LNCaP clone FGC (cell line): ENCODE measurements at regions not wholly inside any gene's neighbourhood (a gene's known extent, or its start where the extent isn't known, plus 50 kb on each side); places are given as distances from the start of the nearest gene placed in this dataset.

Source experiments
- DNase-seq: peaks from one replicate; pipeline ENCODE4 v3.0.0-alpha.2; 2011; ENCODE audit warnings: low read depth
- H3K4me3 ChIP-seq: 2 replicates; pipeline ENCODE4 v1.5.1; 2011; ENCODE audit warnings: mild to moderate bottlenecking, low read depth, low read length, control low read depth
- TF ChIP-seq, protein P1 (sequence below): IDR thresholded peaks from 2 replicates; pipeline ENCODE4 v1.5.1; 2012; ENCODE audit warnings: mild to moderate bottlenecking; ENCODE audit not compliant: control insufficient read depth, insufficient read depth; ENCODE audit errors: extremely low read depth

- TF ChIP-seq, protein P1, sequence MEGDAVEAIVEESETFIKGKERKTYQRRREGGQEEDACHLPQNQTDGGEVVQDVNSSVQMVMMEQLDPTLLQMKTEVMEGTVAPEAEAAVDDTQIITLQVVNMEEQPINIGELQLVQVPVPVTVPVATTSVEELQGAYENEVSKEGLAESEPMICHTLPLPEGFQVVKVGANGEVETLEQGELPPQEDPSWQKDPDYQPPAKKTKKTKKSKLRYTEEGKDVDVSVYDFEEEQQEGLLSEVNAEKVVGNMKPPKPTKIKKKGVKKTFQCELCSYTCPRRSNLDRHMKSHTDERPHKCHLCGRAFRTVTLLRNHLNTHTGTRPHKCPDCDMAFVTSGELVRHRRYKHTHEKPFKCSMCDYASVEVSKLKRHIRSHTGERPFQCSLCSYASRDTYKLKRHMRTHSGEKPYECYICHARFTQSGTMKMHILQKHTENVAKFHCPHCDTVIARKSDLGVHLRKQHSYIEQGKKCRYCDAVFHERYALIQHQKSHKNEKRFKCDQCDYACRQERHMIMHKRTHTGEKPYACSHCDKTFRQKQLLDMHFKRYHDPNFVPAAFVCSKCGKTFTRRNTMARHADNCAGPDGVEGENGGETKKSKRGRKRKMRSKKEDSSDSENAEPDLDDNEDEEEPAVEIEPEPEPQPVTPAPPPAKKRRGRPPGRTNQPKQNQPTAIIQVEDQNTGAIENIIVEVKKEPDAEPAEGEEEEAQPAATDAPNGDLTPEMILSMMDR: no peak
- DNase-seq: no peak
Observed at GRCh38 chr5:8814105-8814504, 731.8 kb downstream of the SEMA5A start.

DNA sequence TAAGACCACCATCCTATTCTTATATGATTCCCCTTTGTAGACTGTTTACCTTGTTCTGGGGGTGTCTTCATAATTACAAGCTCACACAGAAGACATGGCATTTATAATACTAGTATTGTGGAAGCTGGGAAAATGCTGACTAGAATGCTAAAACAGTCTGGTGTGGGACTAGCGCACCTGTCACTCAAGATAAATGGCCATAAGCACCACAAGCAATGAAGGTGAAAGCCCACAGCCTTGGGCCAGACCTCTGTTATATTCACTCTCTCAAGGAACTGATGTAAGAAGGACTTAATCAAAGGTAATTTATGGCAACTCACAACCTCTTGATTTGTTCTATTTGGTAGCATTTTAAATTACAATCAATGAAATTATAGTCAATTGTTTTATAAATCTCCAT, 721.5 kb downstream of the SEMA5A start:
- TF ChIP-seq, protein P1: no peak

More at GRCh38 chr5:8814105-8814504, 731.8 kb downstream of the SEMA5A start:
- no peak overlapping the region for H3K4me3 ChIP-seq

DNA sequence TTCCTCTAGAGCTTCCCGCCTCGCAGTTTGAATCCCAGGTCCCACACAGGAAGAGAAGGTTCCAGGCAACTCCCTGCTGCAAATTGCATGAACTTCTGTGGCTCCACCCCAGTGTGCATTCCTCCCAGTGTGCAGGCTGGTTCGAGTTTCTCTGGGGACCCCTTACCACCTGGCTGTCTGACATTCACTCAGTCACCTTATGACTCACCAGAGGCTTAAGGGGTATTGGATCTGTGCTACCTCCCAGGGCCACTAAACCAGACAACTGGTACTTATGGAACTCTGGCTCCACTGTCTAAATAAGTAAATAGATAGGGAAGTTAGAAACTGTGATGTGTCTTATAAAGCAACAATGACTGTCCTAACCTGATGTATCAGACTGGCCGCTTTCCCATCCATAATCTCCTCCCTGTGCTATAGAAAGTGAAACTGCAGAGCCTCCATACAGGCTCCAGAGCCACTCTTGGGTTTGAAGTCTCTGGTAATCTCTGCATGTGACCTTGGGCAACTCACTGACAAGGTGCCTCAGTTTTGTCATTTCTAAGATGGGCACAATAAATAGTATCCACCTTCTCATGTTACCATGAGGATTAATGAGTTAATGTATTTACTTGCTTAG, 720.6 kb downstream of the SEMA5A start:
- H3K4me3 ChIP-seq: no peak overlapping the region
- TF ChIP-seq, protein P1: no peak
- no peak for DNase-seq

More for the DNA sequence above, 721.5 kb downstream of the SEMA5A start:
- H3K4me3 ChIP-seq: no peak overlapping the region
- no peak for DNase-seq

DNA sequence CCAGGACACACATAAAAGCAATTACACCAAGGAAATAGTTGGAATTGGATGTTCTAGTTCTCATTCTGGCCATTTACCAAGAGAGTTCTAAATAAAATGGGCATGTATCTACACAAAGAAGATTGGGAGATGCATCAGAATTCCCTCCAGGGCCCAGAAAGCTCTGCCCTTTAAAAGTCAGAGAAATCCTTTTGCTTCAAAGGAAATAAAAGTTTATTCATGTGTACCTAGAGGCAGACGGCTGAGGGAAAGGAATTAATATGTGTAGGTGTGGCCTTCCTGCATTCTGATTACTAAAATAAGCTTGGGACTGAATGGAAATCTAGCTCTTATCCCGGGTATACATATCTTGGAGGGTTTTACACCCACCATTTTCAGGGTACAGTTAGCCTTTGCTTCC, 719.4 kb downstream of the SEMA5A start:
- H3K4me3 ChIP-seq: no peak overlapping the region
- TF ChIP-seq, protein P1: no peak
- no peak for DNase-seq

GRCh38 chr5:8827696-8828095, 718.2 kb downstream of the SEMA5A start:
- no peak overlapping the region for H3K4me3 ChIP-seq
- TF ChIP-seq, protein P1: no peak
- DNase-seq: no peak

DNA sequence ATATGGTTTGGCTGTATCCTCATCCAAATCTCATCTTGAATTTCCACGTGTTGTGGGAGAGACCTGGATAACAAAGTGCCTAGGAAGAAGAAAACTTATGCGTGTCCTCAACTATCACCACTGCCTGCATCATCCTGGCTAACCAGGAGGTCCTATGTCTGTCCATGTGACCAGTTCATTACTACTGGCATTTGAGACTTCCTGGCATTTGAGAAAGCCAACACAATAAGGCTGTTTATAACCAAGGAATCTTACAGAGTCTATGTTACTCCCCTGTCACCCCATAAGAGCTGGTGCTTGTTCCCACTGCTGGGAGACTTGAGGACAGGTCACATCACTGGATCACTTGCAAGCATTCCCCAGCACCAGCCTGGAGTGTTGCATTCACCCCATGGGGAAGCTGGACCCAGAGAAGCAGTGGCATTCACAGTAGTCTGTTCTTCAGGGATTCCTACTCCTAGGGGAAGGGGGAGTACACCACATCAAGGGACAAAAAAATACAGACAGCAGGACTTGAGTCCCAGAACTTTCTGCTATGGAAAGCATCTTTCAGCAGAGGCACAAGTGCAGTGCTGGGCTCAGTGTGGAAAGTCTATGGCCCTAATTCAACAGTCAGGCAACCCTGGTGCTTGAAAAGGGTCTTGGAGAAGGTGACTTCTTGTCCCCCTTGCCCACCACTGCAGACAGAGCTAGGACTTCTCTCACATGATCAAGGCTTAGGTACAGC, 717.1 kb downstream of the SEMA5A start:
- no peak overlapping the region for H3K4me3 ChIP-seq
- DNase-seq: no peak
- TF ChIP-seq, protein P1: no peak

DNA sequence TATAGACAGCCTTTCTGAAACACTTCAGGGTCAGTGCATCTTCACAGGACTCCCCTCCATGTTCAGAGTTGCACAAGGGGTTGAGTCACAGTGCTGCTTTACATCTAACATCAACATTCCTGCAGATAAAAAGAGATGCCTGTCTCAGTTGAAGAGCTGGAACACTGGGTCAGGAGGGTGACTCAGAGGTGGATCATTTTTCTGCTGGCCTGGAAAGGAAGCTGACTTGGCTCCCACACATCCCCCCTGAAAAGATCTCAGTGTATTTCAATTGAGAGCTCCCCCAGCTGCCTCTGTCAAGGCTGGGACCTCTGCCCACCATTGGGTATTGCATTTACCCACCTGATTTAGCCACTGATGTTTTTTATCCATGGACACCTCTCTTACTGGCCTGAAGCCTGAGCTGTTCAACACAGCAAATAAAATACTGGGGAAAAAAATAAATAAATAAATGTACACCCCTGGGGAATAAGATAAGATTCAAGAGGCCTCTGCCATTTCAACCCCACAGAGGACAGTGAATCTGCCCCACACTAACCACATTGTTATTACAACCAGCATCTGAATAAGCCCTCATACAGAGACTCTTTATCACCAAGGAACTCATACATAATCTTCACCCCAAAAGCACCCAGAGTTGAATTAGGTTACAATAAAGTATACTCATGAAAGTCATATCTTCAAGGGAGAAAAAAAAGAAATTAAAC, 716.4 kb downstream of the SEMA5A start:
- TF ChIP-seq, protein P1: no peak
- DNase-seq: no peak
- H3K4me3 ChIP-seq: no peak overlapping the region
